Stimulated activated CD4-positive, alpha-beta T cell treated with anti-CD3 and anti-CD28 coated beads, Interleukin-4, amount 100 ng/mL, for 24 hours (primary cell): ENCODE measurements at regions not wholly inside any gene's neighbourhood (a gene's known extent, or its start where the extent isn't known, plus 50 kb on each side); places are given as distances from the start of the nearest gene placed in this dataset.
A peak's percentile ranks its signal among the peaks of the same experiment; 100 is the strongest.
"Not testable (repeated sequence)": the region's sequence is repeated elsewhere in the genome, so short reads cannot be mapped to it uniquely, and the experiment has no call there.

Source experiments
- DNase-seq: peaks from one replicate; pipeline ENCODE4 v3.0.0-alpha.2; 2020

- not testable (repeated sequence) for DNase-seq
Observed at GRCh38 chr10:29363930-29364329, 75.1 kb downstream of the LYZL1 start.

DNA sequence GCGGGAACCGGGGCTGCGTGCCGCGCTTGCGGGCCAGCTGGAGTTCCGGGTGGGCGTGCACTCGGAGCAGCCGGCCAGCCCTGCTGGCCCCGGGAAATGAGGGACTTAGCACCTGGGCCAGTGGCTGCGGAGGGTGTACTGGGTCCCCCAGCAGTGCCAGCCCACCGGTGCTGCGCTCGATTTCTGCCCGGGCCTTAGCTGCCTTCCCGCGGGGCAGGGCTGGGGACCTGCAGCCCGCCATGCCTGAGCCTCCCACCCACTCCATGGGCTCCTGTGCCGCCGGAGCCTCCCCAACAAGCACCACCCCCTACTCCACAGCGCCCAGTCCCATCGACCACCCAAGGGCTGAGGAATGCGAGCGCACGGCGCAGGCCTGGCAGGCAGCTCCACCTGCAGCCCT is 77.3 kb downstream of the LYZL1 start:
- DNase-seq: not testable (repeated sequence)

DNA sequence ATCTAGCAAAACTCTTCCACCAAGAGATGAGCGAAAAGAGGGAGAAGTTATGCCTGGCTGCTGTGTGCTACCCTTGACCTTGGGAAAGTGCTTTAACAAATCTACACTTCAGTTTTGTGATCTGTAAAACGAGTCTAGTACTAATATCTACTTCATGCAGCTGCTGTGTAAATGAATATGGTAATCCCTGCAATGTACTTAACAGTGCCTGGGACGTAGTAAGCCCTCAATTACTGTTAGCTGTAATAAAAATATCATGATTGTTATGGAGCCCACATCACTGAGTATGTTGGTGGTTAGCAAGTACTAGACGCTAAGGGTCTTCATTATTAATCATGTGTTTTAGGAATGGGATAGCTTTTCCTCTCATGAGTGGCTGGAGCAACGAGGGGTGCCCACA is 80.5 kb downstream of the LYZL1 start:
- DNase-seq: no peak

DNA sequence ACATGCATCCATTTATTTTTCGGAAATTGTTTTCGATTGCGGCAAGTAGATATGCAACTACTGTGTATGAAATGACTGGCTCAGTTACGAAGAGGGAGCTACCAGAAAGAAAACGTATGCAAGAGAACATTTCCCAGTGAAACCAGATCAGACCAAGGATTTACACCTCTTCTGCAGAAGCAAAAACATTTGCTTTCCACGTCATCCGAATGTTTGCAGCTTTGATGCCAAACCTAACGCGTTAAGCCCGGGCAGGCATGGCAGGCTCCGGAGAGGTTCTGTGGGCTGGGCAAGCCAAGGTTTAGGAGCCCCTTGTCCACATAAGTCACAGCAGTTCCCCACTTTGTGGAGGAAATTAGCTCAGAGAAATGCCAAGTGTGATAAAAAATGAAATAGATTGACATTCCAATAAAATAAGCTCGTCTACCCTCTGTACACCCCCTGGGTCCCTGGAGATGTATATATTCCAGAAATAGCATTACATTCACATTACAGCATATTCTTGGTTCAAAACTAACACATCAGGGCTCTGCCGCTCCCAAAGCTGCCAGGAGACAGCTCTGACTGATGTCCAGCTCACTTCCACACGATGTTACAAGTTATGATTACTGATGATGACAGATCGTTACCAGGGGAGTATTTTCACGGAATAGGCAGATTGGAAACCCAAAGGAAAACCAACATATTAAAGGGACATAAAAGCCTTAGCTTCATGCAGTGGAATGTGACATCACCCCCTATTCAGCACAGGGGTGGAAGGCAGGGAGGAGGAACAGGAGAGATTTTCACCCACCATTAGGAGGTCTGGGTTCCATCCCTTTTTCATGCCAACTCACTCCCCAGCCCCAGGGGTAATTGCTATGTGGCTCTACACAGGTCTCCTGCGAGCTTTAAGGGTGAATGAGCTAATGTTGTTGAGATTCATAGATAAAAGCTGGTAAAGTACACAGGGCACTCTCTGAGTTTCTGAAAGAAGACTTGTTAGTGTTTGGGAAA is 81.5 kb downstream of the LYZL1 start:
- no peak for DNase-seq

- no peak for DNase-seq
Observed at GRCh38 chr10:29372920-29373319, 84.0 kb downstream of the LYZL1 start.

DNA sequence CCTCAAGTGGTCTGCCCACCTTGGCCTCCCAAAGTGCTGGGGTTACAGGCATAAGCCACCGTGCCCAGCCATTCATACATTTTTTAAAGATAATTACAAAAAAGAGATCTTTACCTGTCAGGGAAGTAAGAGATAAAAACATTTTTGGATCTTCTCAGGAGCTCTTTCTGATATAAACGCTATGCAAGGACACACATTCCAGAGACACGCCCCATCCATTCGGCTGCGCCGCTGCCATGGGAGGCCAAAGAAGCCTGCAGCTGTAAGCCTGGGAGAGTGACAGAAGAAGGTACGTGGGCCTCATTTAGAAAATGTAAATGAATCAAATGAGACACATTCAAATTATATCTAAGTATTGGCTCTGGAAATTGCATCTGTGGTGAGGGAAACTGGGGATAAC is 85.3 kb downstream of the LYZL1 start:
- DNase-seq: no peak

DNA sequence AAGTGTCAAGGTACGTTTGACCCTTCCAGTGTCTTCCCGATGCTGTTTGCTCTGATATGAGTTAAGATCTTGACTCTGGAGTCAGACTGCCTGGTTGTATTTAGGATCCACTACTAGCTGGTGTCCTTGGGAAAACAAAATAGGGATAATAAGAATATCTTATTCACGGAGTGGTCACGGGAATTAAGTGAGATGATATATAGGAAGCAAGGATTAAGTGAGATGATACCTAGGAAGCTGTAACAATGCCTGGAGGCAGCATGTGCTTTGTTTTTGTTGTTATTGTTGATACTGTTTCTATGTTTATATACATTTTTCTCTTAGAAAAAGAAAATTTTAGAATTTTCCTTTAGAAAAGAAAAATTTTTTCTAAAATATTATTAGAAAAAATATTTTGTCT is 87.0 kb downstream of the LYZL1 start:
- no peak for DNase-seq

- DNase-seq: no peak
Observed at GRCh38 chr10:29377333-29377961, 88.6 kb downstream of the LYZL1 start.

DNA sequence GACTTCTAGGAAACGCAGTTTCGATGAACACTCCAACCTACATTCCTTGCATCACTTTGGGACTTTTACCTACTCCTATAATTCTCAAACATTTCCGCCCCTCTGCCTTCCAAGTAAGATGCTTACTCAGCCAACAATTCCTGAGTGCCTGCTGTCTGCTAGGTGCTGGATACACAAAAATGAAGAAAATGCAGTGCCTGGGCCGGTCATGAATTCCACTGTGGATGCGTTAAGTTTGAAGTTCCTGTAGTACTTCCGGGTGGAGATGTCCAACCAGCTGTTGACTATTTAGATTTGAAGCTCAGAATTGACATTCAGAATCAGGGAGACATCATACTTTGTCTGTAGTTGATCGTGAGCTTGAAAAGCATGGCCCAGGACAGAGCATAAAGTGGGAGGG is 89.2 kb downstream of the LYZL1 start:
- DNase-seq: no peak

- no peak for DNase-seq
Observed at GRCh38 chr10:29379208-29379607, 90.3 kb downstream of the LYZL1 start.

GRCh38 chr10:29379777-29380598 is 91.1 kb downstream of the LYZL1 start:
- DNase-seq: not testable (repeated sequence)

- not testable (repeated sequence) for DNase-seq
Observed at GRCh38 chr10:29380599-29381511, 92.0 kb downstream of the LYZL1 start.

DNA sequence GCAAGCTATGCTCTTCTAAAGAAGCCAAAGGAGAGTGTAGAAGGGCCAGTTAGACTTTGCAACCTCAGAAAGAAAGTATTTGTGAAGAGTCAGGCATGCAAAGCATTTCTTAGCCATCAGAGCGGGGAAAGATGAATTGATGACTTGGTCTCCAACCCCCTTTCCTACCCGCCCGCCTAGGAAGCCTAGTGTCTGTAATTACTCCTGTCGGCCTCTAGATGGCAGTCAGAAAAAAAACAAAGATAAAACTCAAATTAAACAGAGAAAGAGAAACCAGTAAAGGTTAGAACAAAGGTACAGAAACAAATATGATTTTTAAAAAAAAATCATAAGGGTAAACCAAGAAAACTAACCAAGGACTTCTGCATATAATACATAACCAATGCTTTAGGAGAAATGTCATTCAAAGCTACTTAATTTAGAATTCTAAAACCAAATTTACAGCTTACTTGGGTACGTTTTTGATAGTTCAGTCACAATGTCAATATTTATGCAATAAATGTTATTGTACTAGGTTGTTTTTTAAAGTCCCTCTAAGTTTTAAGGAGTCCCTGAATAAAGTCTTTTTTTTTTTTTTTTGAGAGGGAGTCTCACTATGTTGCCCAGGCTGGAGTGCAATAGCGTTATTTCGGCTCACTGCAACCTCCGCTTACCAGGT is 97.6 kb downstream of the LYZL1 start:
- peak; percentile 17 for DNase-seq

GRCh38 chr10:29387269-29387668 is 98.4 kb downstream of the LYZL1 start:
- DNase-seq: no peak

DNA sequence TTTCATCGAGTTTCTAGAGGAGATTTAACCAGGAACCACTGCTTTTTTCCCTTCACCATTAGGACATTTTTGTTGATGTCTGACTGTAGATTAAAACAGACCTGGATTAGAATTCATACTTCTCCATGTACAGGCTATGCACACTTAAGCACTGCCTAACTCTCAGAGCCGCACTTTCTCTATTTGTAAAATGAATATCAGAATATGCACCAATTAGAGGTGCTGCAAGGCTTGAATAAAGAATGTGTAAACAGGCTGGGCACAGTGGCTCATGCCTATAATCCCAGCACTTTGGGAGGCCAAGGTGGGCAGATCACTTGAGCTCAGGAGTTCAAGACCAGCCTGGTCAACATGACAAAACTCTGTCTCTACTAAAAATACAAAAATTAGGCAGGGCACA is 99.2 kb downstream of the LYZL1 start:
- DNase-seq: not testable (repeated sequence)

DNA sequence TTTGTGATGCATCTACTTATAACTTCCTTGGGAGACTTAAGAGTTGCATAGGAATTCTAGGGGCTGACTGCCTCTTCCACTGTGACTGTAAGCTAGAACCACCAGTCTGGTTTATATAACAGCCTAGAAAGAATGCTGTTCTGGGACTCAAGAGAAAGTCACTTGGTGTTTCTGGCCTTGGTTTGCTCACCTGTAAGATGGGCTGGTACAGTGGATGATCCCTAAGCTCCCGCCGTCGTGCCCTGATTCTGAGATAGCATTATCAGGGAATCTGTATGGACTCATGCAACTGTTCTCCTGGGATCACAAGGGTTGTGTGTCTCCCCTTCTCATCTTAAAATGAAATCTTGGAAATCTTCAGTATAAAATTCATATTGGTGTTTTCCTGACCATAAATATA is 100.6 kb downstream of the LYZL1 start:
- no peak for DNase-seq

- DNase-seq: no peak
Observed at GRCh38 chr10:29389935-29390334, 101.1 kb downstream of the LYZL1 start.

GRCh38 chr10:29392376-29393021 is 103.6 kb downstream of the LYZL1 start:
- peak; percentile 32 for DNase-seq

DNA sequence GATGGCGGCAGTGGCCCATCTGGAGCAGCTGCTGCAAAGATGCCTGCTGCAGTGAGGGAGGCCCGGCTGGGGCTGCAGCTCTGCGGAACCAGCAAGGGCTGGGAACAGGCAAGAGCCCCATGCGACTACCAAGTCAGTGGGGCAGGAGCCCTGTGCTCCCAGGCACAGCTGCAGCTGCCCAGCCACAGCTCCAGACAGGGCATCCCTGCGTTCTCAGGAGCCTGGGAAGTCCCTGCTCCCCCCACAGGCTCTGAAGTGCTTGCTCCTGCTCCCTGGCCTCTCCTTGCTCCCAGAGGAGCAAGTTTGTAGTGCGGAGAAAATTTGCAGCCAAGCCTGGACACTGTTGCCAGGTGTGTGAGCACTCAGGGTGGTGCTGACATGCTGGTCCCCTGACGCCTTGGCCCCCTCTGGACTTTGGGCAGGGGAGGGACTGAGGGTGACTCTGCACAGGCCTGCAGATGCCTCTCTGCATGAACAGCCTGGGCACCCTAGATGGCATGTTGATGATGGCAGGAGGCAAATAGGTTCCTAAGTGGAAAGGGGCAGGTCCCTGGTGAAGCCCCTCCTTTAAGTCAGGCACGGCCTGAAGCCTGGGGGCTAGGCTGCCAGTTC is 105.6 kb downstream of the LYZL1 start:
- no peak for DNase-seq

- DNase-seq: no peak
Observed at GRCh38 chr10:29395409-29395808, 106.5 kb downstream of the LYZL1 start.

DNA sequence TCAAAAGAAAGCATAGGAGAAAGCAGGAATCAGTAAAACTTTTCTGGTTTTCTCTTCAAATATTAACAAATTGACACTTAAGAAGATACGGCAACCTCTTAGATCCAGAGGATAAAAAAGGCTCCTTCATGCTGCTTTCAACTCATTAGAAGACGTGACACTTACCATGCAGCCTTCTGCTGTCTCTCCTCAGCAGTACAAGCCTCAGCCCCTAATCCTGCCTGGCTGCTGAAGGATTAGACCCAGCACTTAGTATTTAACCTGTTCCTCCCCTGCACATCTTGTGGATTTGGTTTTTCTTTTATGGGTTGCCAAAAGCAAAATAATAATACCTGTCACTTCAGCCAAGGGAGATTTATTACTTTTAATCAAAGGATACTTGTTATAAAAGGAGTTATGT is 108.4 kb downstream of the LYZL1 start:
- DNase-seq: no peak
